PC-9 (cell line): ENCODE measurements at regions not wholly inside any gene's neighbourhood (a gene's known extent, or its start where the extent isn't known, plus 50 kb on each side); places are given as distances from the start of the nearest gene placed in this dataset.

ENCODE experiments used
- EZH2 ChIP-seq: fragments of 200-600 bp; sonication (generic); IDR thresholded peaks from 2 replicates; pipeline ENCODE4 v1.8.0; 2017; ENCODE audit warnings: antibody characterized with exemption, low read depth
- TF ChIP-seq, protein P1 (sequence below): fragments of 200-600 bp; sonication (generic); conservative IDR thresholded peaks from 2 replicates; pipeline ENCODE4 v1.6.1; 2017; ENCODE audit warnings: mixed run types, antibody characterized with exemption, mild to moderate bottlenecking, moderate library complexity

GRCh38 chrX:122422547-122422946 is 761.5 kb upstream of the GRIA3 start:
- TF ChIP-seq, protein P1, sequence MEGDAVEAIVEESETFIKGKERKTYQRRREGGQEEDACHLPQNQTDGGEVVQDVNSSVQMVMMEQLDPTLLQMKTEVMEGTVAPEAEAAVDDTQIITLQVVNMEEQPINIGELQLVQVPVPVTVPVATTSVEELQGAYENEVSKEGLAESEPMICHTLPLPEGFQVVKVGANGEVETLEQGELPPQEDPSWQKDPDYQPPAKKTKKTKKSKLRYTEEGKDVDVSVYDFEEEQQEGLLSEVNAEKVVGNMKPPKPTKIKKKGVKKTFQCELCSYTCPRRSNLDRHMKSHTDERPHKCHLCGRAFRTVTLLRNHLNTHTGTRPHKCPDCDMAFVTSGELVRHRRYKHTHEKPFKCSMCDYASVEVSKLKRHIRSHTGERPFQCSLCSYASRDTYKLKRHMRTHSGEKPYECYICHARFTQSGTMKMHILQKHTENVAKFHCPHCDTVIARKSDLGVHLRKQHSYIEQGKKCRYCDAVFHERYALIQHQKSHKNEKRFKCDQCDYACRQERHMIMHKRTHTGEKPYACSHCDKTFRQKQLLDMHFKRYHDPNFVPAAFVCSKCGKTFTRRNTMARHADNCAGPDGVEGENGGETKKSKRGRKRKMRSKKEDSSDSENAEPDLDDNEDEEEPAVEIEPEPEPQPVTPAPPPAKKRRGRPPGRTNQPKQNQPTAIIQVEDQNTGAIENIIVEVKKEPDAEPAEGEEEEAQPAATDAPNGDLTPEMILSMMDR = no peak
- no peak for TF ChIP-seq EZH2
